HG02798 (cell line): ENCODE measurements at regions not wholly inside any gene's neighbourhood (a gene's known extent, or its start where the extent isn't known, plus 50 kb on each side); places are given as distances from the start of the nearest gene placed in this dataset.
"Not testable (repeated sequence)": the region's sequence is repeated elsewhere in the genome, so short reads cannot be mapped to it uniquely, and the experiment has no call there.

Experiments
- ATAC-seq: cut with Tn5 transposase; IDR thresholded peaks from one replicate; pipeline ENCODE4 v1.9.1; 2021; ENCODE audit warnings: mild to moderate bottlenecking; ENCODE audit not compliant: unreplicated experiment, poor library complexity

- peak; percentile 75 for ATAC-seq
Observed at GRCh38 chrX:120755066-120755846, 120.4 kb downstream of the CT47B1 start.

GRCh38 chrX:120753413-120754251 lies 122.0 kb downstream of the CT47B1 start:
- ATAC-seq = peak; percentile 39

GRCh38 chrX:120752431-120753082 lies 122.7 kb upstream of the C1GALT1C1 start:
- ATAC-seq = no peak

- no peak for ATAC-seq
Observed at GRCh38 chrX:120751683-120752082, 121.8 kb upstream of the C1GALT1C1 start.

GRCh38 chrX:120750381-120750780 lies 120.5 kb upstream of the C1GALT1C1 start:
- no peak for ATAC-seq

GRCh38 chrX:120749141-120749846 lies 119.4 kb upstream of the C1GALT1C1 start:
- peak; percentile 79 for ATAC-seq

GRCh38 chrX:120746153-120746552 lies 116.3 kb upstream of the C1GALT1C1 start:
- no peak for ATAC-seq

GRCh38 chrX:120742946-120743665 lies 113.3 kb upstream of the C1GALT1C1 start:
- no peak for ATAC-seq

GRCh38 chrX:120741452-120741851 lies 111.6 kb upstream of the C1GALT1C1 start:
- ATAC-seq = no peak

- no peak for ATAC-seq
Observed at GRCh38 chrX:120740072-120740471, 110.2 kb upstream of the C1GALT1C1 start.

- ATAC-seq = no peak
Observed at GRCh38 chrX:120739300-120739699, 109.4 kb upstream of the C1GALT1C1 start.

- no peak for ATAC-seq
Observed at GRCh38 chrX:120736989-120737388, 107.1 kb upstream of the C1GALT1C1 start.

- no peak for ATAC-seq
Observed at GRCh38 chrX:120735966-120736365, 106.1 kb upstream of the C1GALT1C1 start.

- no peak for ATAC-seq
Observed at GRCh38 chrX:120732879-120733278, 103.0 kb upstream of the C1GALT1C1 start.

- ATAC-seq = no peak
Observed at GRCh38 chrX:120732461-120732860, 102.6 kb upstream of the C1GALT1C1 start.

- ATAC-seq = no peak
Observed at GRCh38 chrX:120731386-120731785, 101.5 kb upstream of the C1GALT1C1 start.

GRCh38 chrX:120729506-120730255 lies 99.8 kb upstream of the C1GALT1C1 start:
- not testable (repeated sequence) for ATAC-seq

- no peak for ATAC-seq
Observed at GRCh38 chrX:120727911-120728310, 98.1 kb upstream of the C1GALT1C1 start.

GRCh38 chrX:120727452-120727851 lies 97.6 kb upstream of the C1GALT1C1 start:
- ATAC-seq = no peak
